ENCODE measurements at regions not wholly inside any gene's neighbourhood (a gene's known extent, or its start where the extent isn't known, plus 50 kb on each side); places are given as distances from the start of the nearest gene placed in this dataset.

DNA sequence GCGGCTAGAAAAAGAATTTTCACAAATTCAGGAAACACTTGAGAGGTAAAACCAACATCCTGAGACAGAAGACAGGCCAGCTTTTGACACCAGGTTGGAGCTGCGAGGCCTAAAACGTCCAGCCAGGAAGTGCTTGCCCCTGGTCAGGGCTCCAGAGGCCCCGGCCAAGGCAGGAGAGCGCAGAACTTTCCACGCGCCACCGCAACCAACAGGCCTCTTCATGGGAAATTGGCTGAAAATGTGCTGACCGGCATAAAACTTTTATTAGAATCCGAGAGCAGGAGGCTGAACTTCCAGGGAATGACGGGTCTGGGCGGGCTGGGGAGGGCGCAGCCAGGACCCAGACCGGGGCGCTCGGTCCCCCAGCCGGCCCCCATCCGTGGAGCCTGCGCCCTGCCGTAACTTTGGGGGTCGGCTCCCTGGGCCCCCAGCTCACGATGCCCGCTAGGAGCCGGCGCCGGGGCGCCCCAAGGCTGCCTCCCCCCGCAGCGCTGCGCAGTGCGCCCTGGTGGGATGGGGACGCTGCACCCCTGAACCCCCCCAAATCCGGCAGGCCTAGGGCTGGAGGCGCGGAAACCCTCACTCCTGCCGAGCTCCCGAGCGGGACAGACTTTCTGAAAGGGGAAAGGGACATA, 414.0 kb upstream of the MKI67 start:
- Histone ChIP-seq H3K9me3 (ENCODE audit: control insufficient read depth in 4 of 4, low read length in 3 of 4) (no peaks in the 10 kb centered on the region), H3K27ac (ENCODE audit: low read depth in 1 of 2, low read length in 2 of 2) (no peak overlapping the region), H3K4me1 (ENCODE audit: control insufficient read depth in 4 of 4, insufficient read depth in 4 of 4, low read length in 3 of 4) (peaks cover 0 to 12% (median 6%) of the 10 kb centered on the region in 4 donors), H3K36me3 (ENCODE audit: control insufficient read depth in 4 of 4, insufficient read depth in 3 of 4, low read depth in 1 of 4, low read length in 3 of 4) (no peaks in the 10 kb centered on the region), H3K4me3 (ENCODE audit: low read depth in 1 of 3, low read length in 3 of 3) (no peak overlapping the region), H3K9ac (ENCODE audit: low read depth in 1 of 2, low read length in 2 of 2) (no peak overlapping the region), H3K27me3 (ENCODE audit: control insufficient read depth in 4 of 4, insufficient read depth in 4 of 4, low read length in 3 of 4) (peaks cover 0 to 23% (median 5%) of the 10 kb centered on the region in 4 donors)
- TF ChIP-seq RXRA (IDR thresholded peaks at IDR 0.05): no peak
- TF ChIP-seq NR2F2 (IDR thresholded peaks at IDR 0.05): no peak
- TF ChIP-seq TAF1 (conservative IDR thresholded peaks at IDR 0.05): no peak
- no peak for TF ChIP-seq HNF4A (conservative IDR thresholded peaks at IDR 0.05)
- TF ChIP-seq FOXA1 (IDR thresholded peaks at IDR 0.05): no peak
- TF ChIP-seq, protein P1, sequence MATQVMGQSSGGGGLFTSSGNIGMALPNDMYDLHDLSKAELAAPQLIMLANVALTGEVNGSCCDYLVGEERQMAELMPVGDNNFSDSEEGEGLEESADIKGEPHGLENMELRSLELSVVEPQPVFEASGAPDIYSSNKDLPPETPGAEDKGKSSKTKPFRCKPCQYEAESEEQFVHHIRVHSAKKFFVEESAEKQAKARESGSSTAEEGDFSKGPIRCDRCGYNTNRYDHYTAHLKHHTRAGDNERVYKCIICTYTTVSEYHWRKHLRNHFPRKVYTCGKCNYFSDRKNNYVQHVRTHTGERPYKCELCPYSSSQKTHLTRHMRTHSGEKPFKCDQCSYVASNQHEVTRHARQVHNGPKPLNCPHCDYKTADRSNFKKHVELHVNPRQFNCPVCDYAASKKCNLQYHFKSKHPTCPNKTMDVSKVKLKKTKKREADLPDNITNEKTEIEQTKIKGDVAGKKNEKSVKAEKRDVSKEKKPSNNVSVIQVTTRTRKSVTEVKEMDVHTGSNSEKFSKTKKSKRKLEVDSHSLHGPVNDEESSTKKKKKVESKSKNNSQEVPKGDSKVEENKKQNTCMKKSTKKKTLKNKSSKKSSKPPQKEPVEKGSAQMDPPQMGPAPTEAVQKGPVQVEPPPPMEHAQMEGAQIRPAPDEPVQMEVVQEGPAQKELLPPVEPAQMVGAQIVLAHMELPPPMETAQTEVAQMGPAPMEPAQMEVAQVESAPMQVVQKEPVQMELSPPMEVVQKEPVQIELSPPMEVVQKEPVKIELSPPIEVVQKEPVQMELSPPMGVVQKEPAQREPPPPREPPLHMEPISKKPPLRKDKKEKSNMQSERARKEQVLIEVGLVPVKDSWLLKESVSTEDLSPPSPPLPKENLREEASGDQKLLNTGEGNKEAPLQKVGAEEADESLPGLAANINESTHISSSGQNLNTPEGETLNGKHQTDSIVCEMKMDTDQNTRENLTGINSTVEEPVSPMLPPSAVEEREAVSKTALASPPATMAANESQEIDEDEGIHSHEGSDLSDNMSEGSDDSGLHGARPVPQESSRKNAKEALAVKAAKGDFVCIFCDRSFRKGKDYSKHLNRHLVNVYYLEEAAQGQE (IDR thresholded peaks at IDR 0.05): no peak
- TF ChIP-seq FOXA2 (IDR thresholded peaks at IDR 0.05): no peak
- TF ChIP-seq HNF4G (IDR thresholded peaks at IDR 0.05): no peak
- TF ChIP-seq GABPA (IDR thresholded peaks at IDR 0.05 in 1 of 2, conservative IDR thresholded peaks at IDR 0.05 in 1 of 2): no peak
- TF ChIP-seq, protein P2, sequence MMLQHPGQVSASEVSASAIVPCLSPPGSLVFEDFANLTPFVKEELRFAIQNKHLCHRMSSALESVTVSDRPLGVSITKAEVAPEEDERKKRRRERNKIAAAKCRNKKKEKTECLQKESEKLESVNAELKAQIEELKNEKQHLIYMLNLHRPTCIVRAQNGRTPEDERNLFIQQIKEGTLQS (IDR thresholded peaks at IDR 0.05): no peak
- no peak for TF ChIP-seq JUND (IDR thresholded peaks at IDR 0.05)
- TF ChIP-seq RAD21 (IDR thresholded peaks at IDR 0.05): no peak
- no peak for TF ChIP-seq SP1 (IDR thresholded peaks at IDR 0.05)
- 29% methylated on average over 38 of the region's 38 CpGs for whole genome bisulfite sequencing
- no peak for DNase-seq (ENCODE audit: low spot score)

DNA sequence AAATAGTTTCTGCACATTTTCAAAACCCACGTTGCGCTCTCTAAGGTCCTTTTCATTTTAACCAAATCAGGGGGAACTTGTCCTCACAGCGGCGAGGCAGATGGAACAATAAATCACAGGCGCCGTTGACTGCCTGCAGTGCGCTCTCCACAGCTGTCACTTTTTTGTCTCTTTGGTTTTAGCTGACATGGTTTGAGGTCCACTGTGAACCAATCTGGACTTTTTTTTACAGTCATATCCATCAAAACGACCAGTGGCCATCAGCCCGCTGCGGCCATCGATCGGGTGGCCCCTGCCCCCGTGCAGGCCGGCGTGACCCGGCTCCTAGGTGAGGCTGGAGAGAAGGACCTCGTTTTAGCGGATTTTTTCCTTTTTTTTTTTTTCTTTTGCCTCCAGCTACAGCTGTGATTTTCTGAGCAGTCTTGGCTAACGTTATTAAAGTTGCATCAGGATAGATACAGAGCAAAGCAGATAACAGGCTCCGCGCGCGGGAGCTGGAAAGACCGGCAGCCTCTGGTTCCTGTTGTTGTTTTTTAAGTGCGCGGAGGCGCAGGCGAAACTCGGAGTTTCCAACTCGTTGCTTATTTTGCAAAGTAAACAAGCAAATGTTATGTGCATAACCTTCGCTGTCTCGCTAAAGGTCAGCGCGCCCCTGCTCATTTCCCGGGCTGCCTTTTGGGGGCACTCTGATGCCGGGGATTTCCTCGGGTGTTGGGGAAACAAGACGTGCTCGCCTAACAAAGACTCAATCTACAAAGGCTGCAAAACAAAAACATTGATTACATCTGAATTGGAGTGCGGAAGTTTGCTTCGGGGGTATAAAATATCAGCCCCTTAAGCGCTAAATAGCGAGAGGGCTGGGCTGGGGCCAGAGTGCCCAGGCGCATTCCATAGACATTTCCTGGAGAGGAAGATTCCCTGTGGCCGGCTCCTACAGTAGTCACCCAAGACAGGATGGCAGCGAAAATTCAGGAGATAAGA, 414.8 kb upstream of the MKI67 start:
- no peaks in the 10 kb centered on the region for H3K9me3 ChIP-seq (ENCODE audit: control insufficient read depth in 4 of 4, low read length in 3 of 4)
- no peak overlapping the region for H3K4me3 ChIP-seq (ENCODE audit: low read depth in 1 of 3, low read length in 3 of 3)
- H3K27me3 ChIP-seq (ENCODE audit: control insufficient read depth in 4 of 4, insufficient read depth in 4 of 4, low read length in 3 of 4): peaks cover 0 to 23% (median 5%) of the 10 kb centered on the region in 4 donors
- H3K9ac ChIP-seq (ENCODE audit: low read depth in 1 of 2, low read length in 2 of 2): no peak overlapping the region
- peaks cover 0 to 12% (median 6%) of the 10 kb centered on the region in 4 donors for H3K4me1 ChIP-seq (ENCODE audit: control insufficient read depth in 4 of 4, insufficient read depth in 4 of 4, low read length in 3 of 4)
- 4% methylated on average over 46 of the region's 46 CpGs for WGBS
- no peak for DNase-seq (ENCODE audit: low spot score)
- no peaks in the 10 kb centered on the region for H3K36me3 ChIP-seq (ENCODE audit: control insufficient read depth in 4 of 4, insufficient read depth in 3 of 4, low read depth in 1 of 4, low read length in 3 of 4)
- no peak overlapping the region for H3K27ac ChIP-seq (ENCODE audit: low read depth in 1 of 2, low read length in 2 of 2)
- TF ChIP-seq YY1 (IDR thresholded peaks at IDR 0.05) (no peak), NR2F2 (IDR thresholded peaks at IDR 0.05) (no peak), RAD21 (IDR thresholded peaks at IDR 0.05) (no peak), RXRA (IDR thresholded peaks at IDR 0.05) (no peak), GABPA (IDR thresholded peaks at IDR 0.05 in 1 of 2, conservative IDR thresholded peaks at IDR 0.05 in 1 of 2) (no peak), TAF1 (conservative IDR thresholded peaks at IDR 0.05) (no peak), EGR1 (IDR thresholded peaks at IDR 0.05; ENCODE audit: low read depth in 2 of 2) (no peak), SP1 (IDR thresholded peaks at IDR 0.05) (no peak), HNF4G (IDR thresholded peaks at IDR 0.05) (no peak), FOXA1 (IDR thresholded peaks at IDR 0.05) (no peak)
- TF ChIP-seq, protein P3, sequence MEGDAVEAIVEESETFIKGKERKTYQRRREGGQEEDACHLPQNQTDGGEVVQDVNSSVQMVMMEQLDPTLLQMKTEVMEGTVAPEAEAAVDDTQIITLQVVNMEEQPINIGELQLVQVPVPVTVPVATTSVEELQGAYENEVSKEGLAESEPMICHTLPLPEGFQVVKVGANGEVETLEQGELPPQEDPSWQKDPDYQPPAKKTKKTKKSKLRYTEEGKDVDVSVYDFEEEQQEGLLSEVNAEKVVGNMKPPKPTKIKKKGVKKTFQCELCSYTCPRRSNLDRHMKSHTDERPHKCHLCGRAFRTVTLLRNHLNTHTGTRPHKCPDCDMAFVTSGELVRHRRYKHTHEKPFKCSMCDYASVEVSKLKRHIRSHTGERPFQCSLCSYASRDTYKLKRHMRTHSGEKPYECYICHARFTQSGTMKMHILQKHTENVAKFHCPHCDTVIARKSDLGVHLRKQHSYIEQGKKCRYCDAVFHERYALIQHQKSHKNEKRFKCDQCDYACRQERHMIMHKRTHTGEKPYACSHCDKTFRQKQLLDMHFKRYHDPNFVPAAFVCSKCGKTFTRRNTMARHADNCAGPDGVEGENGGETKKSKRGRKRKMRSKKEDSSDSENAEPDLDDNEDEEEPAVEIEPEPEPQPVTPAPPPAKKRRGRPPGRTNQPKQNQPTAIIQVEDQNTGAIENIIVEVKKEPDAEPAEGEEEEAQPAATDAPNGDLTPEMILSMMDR (IDR thresholded peaks at IDR 0.05; ENCODE audit: low read depth, low read length, missing input control): no peak
- TF ChIP-seq, protein P4, sequence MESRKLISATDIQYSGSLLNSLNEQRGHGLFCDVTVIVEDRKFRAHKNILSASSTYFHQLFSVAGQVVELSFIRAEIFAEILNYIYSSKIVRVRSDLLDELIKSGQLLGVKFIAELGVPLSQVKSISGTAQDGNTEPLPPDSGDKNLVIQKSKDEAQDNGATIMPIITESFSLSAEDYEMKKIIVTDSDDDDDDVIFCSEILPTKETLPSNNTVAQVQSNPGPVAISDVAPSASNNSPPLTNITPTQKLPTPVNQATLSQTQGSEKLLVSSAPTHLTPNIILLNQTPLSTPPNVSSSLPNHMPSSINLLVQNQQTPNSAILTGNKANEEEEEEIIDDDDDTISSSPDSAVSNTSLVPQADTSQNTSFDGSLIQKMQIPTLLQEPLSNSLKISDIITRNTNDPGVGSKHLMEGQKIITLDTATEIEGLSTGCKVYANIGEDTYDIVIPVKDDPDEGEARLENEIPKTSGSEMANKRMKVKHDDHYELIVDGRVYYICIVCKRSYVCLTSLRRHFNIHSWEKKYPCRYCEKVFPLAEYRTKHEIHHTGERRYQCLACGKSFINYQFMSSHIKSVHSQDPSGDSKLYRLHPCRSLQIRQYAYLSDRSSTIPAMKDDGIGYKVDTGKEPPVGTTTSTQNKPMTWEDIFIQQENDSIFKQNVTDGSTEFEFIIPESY (IDR thresholded peaks at IDR 0.05): no peak
- TF ChIP-seq, protein P5, sequence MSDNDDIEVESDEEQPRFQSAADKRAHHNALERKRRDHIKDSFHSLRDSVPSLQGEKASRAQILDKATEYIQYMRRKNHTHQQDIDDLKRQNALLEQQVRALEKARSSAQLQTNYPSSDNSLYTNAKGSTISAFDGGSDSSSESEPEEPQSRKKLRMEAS (IDR thresholded peaks at IDR 0.05): no peak
- TF ChIP-seq, protein P2 (IDR thresholded peaks at IDR 0.05): no peak

Data from liver (tissue), 8 donors.